Ishikawa (cell line): ENCODE measurements at regions not wholly inside any gene's neighbourhood (a gene's known extent, or its start where the extent isn't known, plus 50 kb on each side); places are given as distances from the start of the nearest gene placed in this dataset.

Source experiments
- CEBPB ChIP-seq: IDR thresholded peaks from 2 replicates; pipeline ENCODE4 v1.6.1; 2012
- CREB1 ChIP-seq: IDR thresholded peaks from 2 replicates; pipeline ENCODE4 v1.6.1; 2012; ENCODE audit warnings: low read depth
- EGR1 ChIP-seq: IDR thresholded peaks from 2 replicates; pipeline ENCODE4 v1.6.1; 2012
- EP300 ChIP-seq: IDR thresholded peaks from 2 replicates; pipeline ENCODE4 v1.6.1; 2012; ENCODE audit warnings: borderline replicate concordance
- FOXM1 ChIP-seq: IDR thresholded peaks from 2 replicates; pipeline ENCODE4 v1.6.1; 2012; ENCODE audit warnings: low read depth, borderline replicate concordance
- MAX ChIP-seq: IDR thresholded peaks from 2 replicates; pipeline ENCODE4 v1.6.1; 2012
- NFIC ChIP-seq: IDR thresholded peaks from 2 replicates; pipeline ENCODE4 v1.6.1; 2012
- RAD21 ChIP-seq: IDR thresholded peaks from 2 replicates; pipeline ENCODE4 v1.6.1; 2012; ENCODE audit warnings: low read depth
- REST ChIP-seq: IDR thresholded peaks from 2 replicates; pipeline ENCODE4 v1.6.1; 2012; ENCODE audit warnings: low read depth, mild to moderate bottlenecking
- TAF1 ChIP-seq: IDR thresholded peaks from 2 replicates; pipeline ENCODE4 v1.6.1; 2012; ENCODE audit warnings: low read depth, mild to moderate bottlenecking
- TCF12 ChIP-seq: IDR thresholded peaks from 2 replicates; pipeline ENCODE4 v1.6.1; 2012; ENCODE audit warnings: low read depth
- TEAD4 ChIP-seq: IDR thresholded peaks from 2 replicates; pipeline ENCODE4 v1.6.1; 2012
- USF1 ChIP-seq: IDR thresholded peaks from 2 replicates; pipeline ENCODE4 v1.6.1; 2012
- ZBTB7A ChIP-seq: IDR thresholded peaks from 2 replicates; pipeline ENCODE4 v1.6.1; 2012; ENCODE audit warnings: low read depth

DNA sequence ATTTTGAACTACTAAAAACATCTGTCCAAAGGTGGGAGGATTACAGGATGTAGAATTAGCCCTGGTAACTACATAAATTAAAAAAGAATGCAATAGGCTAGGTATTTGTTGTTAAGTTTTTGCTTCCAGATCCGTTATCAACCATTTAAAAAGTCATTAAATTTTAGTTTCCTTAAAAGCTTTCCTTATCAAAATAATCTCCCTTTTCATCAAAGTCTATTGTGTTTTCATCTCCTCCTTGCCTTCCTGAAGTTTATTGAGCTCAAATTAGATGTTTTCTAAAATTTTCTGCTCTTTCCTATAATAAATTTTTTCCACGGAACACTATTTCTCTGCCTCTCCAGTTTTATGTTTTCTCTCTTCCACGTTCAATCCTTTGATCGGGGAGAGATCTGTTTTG, 108.6 kb downstream of the MEX3B start:
- TF ChIP-seq MAX (no peak), USF1 (no peak), REST (no peak), CEBPB (no peak)

DNA sequence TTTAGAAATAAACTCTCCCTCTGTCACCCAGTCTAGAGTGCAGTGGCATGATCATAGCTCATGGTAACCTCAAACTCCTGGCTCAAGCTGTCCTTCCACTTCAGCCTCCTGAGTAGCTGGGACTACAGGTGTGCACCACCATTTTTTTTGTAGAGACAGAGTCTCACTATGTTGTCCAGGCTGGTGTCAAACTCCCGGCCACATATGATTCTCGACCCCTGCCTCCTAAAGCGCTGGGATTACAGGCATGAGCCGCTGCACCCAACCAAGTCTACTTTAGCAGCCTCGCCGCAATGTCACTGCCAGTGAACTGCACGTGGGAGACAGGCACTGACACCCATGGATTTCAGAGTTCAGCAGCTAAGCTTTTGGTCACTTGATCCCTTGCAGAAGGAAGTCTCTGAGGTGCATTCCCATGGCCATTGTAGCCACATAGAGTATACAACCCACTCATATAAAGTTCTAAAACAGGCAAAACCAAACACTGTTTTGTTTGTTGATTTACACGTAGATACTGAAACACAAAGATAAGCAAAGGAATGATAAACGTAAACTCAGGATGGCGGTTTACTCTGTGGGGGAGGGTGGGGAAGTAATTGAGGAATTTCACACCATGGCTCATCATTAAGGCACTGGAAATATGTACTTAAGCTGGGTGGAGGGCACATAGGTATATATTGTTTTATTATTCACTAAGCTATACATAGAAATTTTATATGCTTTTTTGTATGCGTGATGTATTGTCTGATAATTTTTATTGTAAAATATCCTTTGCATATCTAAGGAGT, 115.0 kb downstream of the MEX3B start:
- no peak for TF ChIP-seq ZBTB7A

- TF ChIP-seq MAX = no peak
Measured at GRCh38 chr15:81929557-81929956, 116.3 kb downstream of the MEX3B start.

DNA sequence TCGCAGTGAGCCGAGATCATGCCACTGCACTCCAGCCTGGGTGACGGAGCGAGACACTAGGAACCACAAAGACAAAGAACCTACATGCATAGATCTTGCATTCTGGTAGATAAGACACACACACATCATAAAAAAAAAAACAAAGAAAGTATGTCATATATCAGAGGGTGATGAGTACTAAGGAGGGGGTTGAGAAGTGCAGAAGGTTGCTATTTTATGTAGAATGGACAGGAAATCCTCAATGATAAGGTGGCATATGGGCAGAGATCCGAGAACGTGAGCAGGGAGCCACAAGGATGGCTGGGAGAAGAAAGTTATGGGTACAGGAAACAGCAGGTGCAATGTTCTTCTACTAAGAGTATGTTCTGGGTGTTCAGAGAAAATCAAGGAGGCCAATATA, 118.8 kb downstream of the MEX3B start:
- TF ChIP-seq TCF12 (no peak), TAF1 (no peak), RAD21 (no peak), CREB1 (no peak), EGR1 (no peak), MAX (no peak), REST (no peak), NFIC (no peak), EP300 (no peak), ZBTB7A (no peak), TEAD4 (no peak), USF1 (no peak), FOXM1 (no peak)

GRCh38 chr15:81924729-81925128, 121.1 kb downstream of the MEX3B start:
- TF ChIP-seq TEAD4 (no peak), REST (no peak), FOXM1 (no peak), CREB1 (no peak)
